Sigmoid colon (tissue), 6 donors: ENCODE measurements at regions not wholly inside any gene's neighbourhood (a gene's known extent, or its start where the extent isn't known, plus 50 kb on each side); places are given as distances from the start of the nearest gene placed in this dataset.
A peak's percentile ranks its signal among the peaks of the same experiment; 100 is the strongest.
"Not testable (repeated sequence)": the region's sequence is repeated elsewhere in the genome, so short reads cannot be mapped to it uniquely, and the experiment has no call there.

Source experiments
- DNase-seq: peaks from one replicate; pipeline ENCODE4 v3.0.0-alpha.2; 2019
- H3K27ac ChIP-seq, 4 donors: fragments of 200-600 bp; sonication (generic); one replicate each; pipeline ENCODE4 v1.5.1; 2016 to 2019; ENCODE audit warnings: mild to moderate bottlenecking in 1 of 4
- H3K27me3 ChIP-seq, 3 donors: fragments of 200-600 bp; sonication (generic); one replicate each; pipeline ENCODE4 v1.5.1; 2019; ENCODE audit warnings: mild to moderate bottlenecking in 1 of 3
- H3K36me3 ChIP-seq, 4 donors: fragments of 200-600 bp; sonication (generic); one replicate each; pipeline ENCODE4 v1.5.1; 2016 to 2019
- H3K4me1 ChIP-seq, 4 donors: fragments of 200-600 bp; sonication (generic); one replicate each; pipeline ENCODE4 v1.5.1; 2017 to 2019
- H3K4me3 ChIP-seq, 4 donors: fragments of 200-600 bp; sonication (generic); one replicate each; pipeline ENCODE4 v1.5.1; 2017 to 2019; ENCODE audit warnings: mild to moderate bottlenecking in 2 of 4, moderate library complexity in 1 of 4
- H3K9me3 ChIP-seq, 4 donors: fragments of 200-600 bp in 3 of 4; sonication (generic) in 3 of 4; one replicate each; pipeline versions ENCODE4 v1.5.1 to v1.6.1; 2013 to 2019
- EP300 ChIP-seq, 4 donors: sonication (generic); formaldehyde crosslinking; IDR thresholded peaks; one replicate each; pipeline ENCODE4 v1.6.1; 2017; ENCODE audit warnings: antibody characterized with exemption in 4 of 4
- POLR2A ChIP-seq, 2 donors: fragments of 450-650 bp; IDR thresholded peaks; one replicate each; pipeline ENCODE4 v1.6.1; 2016; ENCODE audit warnings: antibody characterized with exemption in 2 of 2, mild to moderate bottlenecking in 2 of 2, moderate library complexity in 2 of 2
- POLR2AphosphoS5 ChIP-seq, 4 donors: sonication (generic); formaldehyde crosslinking; IDR thresholded peaks; one replicate each; pipeline ENCODE4 v1.6.1; 2017; ENCODE audit warnings: antibody characterized with exemption in 4 of 4
- WGBS, 2 donors: extraction: QIAGEN DNeasy Blood & Tissue Kit; methylation state at CpG; one replicate each; pipeline ENCODE4 v1.1.7; 2013; 5-methylcytosine and 5-hydroxymethylcytosine counted together
- intact Hi-C: fragments of 100-400 bp; cut with DNase I; formaldehyde crosslinking; loops from one replicate; pipeline ENCODE4 v1.15.1; 2023
- TF ChIP-seq, protein P1 (sequence below), 4 experiments: fragments of 450-650 bp in 3 of 4; fragments of 200-600 bp in 1 of 4; IDR thresholded peaks; one replicate each; pipeline ENCODE4 v1.5.1; 2016 to 2019; ENCODE audit warnings: antibody characterized with exemption in 4 of 4, mild to moderate bottlenecking in 3 of 4, moderate library complexity in 2 of 4
- donor health status: healthy with polysubstance abuse.
- donor health status: healthy.

DNA sequence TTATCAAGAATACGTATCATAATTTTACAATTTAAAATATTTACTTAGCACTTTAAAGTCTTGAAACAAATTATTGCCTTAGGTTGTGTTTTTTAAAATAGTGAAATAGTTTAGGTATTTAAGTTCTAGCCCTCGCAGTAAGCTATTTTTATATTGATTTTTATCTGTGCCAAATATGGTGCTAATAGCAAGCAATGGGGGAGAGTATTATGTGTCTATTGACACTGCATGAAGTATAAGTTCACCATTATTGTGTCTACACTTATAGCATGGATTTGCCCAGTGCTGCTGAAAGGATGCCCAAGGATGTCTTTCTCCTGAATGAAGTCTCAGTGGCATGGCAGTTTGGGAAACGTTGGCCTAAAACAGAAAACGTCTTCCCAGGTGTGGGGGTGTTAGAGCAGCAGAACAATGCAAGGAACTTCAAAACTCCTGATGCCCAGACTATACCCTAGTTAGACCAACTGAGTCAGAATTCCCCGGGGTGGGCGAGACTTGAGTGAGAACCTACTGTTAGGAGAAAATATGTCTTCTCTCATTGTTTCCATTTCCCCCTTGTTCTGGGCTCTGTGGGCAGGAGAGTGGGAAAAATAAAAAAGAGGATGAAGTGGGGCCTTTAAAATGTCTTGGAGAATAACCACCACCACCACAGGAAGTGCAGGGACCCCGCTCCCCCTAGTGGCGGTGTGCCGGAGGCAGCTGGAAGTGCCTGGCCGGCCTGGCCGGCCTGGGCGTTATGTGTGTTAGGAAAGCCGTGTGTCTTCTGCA lies 104.2 kb upstream of the SLC7A14 start:
- no peaks in the 10 kb centered on the region for H3K36me3 ChIP-seq
- 38 to 55% methylated on average over 13 of the region's 13 CpGs for WGBS, 2 donors
- DNase-seq = peak; percentile 71
- H3K9me3 ChIP-seq = no peaks in the 10 kb centered on the region
- no peaks in the 10 kb centered on the region for H3K27me3 ChIP-seq
- no peak overlapping the region for H3K27ac ChIP-seq
- no peak for TF ChIP-seq EP300 (IDR thresholded peaks at IDR 0.05)
- TF ChIP-seq, protein P1, sequence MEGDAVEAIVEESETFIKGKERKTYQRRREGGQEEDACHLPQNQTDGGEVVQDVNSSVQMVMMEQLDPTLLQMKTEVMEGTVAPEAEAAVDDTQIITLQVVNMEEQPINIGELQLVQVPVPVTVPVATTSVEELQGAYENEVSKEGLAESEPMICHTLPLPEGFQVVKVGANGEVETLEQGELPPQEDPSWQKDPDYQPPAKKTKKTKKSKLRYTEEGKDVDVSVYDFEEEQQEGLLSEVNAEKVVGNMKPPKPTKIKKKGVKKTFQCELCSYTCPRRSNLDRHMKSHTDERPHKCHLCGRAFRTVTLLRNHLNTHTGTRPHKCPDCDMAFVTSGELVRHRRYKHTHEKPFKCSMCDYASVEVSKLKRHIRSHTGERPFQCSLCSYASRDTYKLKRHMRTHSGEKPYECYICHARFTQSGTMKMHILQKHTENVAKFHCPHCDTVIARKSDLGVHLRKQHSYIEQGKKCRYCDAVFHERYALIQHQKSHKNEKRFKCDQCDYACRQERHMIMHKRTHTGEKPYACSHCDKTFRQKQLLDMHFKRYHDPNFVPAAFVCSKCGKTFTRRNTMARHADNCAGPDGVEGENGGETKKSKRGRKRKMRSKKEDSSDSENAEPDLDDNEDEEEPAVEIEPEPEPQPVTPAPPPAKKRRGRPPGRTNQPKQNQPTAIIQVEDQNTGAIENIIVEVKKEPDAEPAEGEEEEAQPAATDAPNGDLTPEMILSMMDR (IDR thresholded peaks at IDR 0.05) = peak in 3 of 4 experiments; percentile 23 to 50 (median 27)
- H3K4me3 ChIP-seq = no peak overlapping the region
- peaks cover 0 to 12% (median 11%) of the 10 kb centered on the region in 4 donors for H3K4me1 ChIP-seq
- intact Hi-C loops = loop anchor here (10.0 kb wide), 1 partner anchor 275 kb away; the partner anchor contains the start of gene CLDN11

DNA sequence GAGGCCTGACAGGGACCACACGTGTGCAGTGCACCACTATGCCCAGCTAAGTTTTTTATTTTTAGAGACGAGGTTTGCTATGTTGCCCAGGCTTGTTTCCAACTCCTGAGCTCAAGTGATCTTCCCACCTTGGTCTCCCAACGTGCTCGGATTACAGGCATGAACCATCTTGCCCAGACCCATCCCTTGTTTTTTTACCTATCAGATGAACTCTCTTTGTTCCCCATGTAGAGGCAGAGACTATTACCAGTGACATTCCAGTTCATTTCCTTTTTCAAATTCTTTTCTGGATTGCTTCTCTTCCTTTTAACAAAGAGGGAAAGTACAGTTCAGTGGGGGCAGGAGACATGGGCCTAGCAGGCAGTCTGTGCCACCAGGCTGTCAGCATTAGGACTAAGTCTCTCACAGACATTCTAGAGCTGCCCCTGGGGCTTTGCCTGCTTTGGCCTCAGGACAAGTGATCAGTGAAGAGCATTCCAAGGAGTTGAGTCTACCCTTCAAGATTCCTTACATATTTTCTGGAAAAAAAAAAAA lies 103.5 kb upstream of the SLC7A14 start:
- H3K4me3 ChIP-seq = no peak overlapping the region
- peaks cover 0 to 12% (median 11%) of the 10 kb centered on the region in 4 donors for H3K4me1 ChIP-seq
- no peaks in the 10 kb centered on the region for H3K9me3 ChIP-seq
- intact Hi-C loops = no loop called here
- no peak for TF ChIP-seq EP300 (IDR thresholded peaks at IDR 0.05)
- 90 to 94% methylated on average over 4 of the region's 4 CpGs for WGBS, 2 donors
- no peaks in the 10 kb centered on the region for H3K27me3 ChIP-seq
- H3K27ac ChIP-seq = peak overlapping the region in 1 of 4 donors; percentile 64
- DNase-seq = no peak
- no peaks in the 10 kb centered on the region for H3K36me3 ChIP-seq

- H3K36me3 ChIP-seq, DNase-seq, H3K27ac ChIP-seq, H3K4me3 ChIP-seq, H3K9me3 ChIP-seq, H3K27me3 ChIP-seq, intact Hi-C loops: not testable (repeated sequence)
- WGBS, 2 donors = 94 to 96% methylated on average over 4 of the region's 4 CpGs
- peaks cover 0 to 12% (median 11%) of the 10 kb centered on the region in 4 donors for H3K4me1 ChIP-seq
These were observed 102.3 kb upstream of the SLC7A14 start for GRCh38 chr3:170688222-170688621.

DNA sequence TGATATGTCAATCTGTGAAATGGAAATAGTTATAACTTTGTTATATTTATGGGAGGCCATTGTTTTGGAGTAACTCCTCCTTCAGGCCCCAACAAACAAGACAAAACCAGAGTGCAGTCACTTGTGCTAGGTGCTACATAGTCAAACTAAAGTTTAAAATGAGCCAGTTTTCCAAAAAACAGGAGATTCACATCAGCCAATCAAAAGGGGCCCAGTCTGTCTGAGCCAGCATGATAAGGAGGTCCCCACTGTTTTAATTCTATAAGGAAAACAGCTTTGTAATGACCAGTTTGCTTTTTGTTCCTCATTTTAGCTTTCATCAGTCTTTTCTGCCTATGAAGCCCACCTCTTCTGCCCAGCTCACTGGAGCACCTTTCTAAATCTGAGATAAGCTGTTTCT lies 94.7 kb upstream of the SLC7A14 start:
- TF ChIP-seq EP300 (IDR thresholded peaks at IDR 0.05) = no peak
- no peak overlapping the region for H3K4me3 ChIP-seq
- H3K27me3 ChIP-seq = no peaks in the 10 kb centered on the region
- H3K27ac ChIP-seq = no peak overlapping the region
- H3K36me3 ChIP-seq = no peaks in the 10 kb centered on the region
- no peak for DNase-seq
- no peaks in the 10 kb centered on the region for H3K9me3 ChIP-seq
- no peaks in the 10 kb centered on the region for H3K4me1 ChIP-seq
- intact Hi-C loops = no loop called here

DNA sequence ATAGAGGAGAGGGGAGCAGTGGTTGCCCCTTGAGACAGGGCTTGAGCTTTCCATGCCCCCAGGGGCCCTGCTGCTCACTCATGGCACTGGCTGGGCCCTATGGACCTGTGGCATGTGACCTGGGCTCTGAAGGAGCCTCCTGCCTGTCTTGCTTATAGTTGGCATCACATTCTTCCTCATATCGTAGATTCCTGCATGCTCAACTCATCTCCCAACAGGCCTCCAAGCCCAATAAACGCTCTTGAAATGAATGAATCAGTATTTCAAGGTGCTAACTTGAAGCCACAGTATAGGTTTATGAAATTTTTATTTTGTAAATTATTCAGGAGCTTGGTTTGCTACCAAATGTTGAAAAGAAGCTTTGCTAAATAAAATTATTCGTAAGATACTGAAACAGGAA lies 93.3 kb upstream of the SLC7A14 start:
- no peaks in the 10 kb centered on the region for H3K27me3 ChIP-seq
- intact Hi-C loops = no loop called here
- no peaks in the 10 kb centered on the region for H3K9me3 ChIP-seq
- H3K4me3 ChIP-seq = no peak overlapping the region
- no peak for DNase-seq
- H3K27ac ChIP-seq = no peak overlapping the region
- TF ChIP-seq, protein P1 (IDR thresholded peaks at IDR 0.05) = no peak
- TF ChIP-seq POLR2A (IDR thresholded peaks at IDR 0.05) = no peak
- no peak for TF ChIP-seq POLR2AphosphoS5 (IDR thresholded peaks at IDR 0.05)
- no peak for TF ChIP-seq EP300 (IDR thresholded peaks at IDR 0.05)
- no peaks in the 10 kb centered on the region for H3K4me1 ChIP-seq
- WGBS, 2 donors = 87 to 89% methylated on average over 3 of the region's 3 CpGs
- H3K36me3 ChIP-seq = no peaks in the 10 kb centered on the region

- no peaks in the 10 kb centered on the region for H3K36me3 ChIP-seq
- DNase-seq = no peak
- H3K4me3 ChIP-seq = no peak overlapping the region
- no peaks in the 10 kb centered on the region for H3K9me3 ChIP-seq
- no peaks in the 10 kb centered on the region for H3K27me3 ChIP-seq
- no peaks in the 10 kb centered on the region for H3K4me1 ChIP-seq
- intact Hi-C loops = no loop called here
- TF ChIP-seq, protein P1 (IDR thresholded peaks at IDR 0.05) = no peak
- TF ChIP-seq EP300 (IDR thresholded peaks at IDR 0.05) (no peak), POLR2AphosphoS5 (IDR thresholded peaks at IDR 0.05) (no peak), POLR2A (IDR thresholded peaks at IDR 0.05) (no peak)
- H3K27ac ChIP-seq = no peak overlapping the region
These were observed 84.6 kb upstream of the SLC7A14 start for GRCh38 chr3:170670504-170670903.

GRCh38 chr3:170662986-170663385 lies 77.1 kb upstream of the SLC7A14 start:
- whole genome bisulfite sequencing, 2 donors = 83 to 99% methylated on average over 3 of the region's 3 CpGs
- H3K4me1 ChIP-seq, intact Hi-C loops: not testable (repeated sequence)

More at GRCh38 chr3:170662986-170663385, 77.1 kb upstream of the SLC7A14 start:
- not testable (repeated sequence) for DNase-seq, H3K4me3 ChIP-seq, H3K9me3 ChIP-seq, H3K36me3 ChIP-seq, H3K27me3 ChIP-seq, H3K27ac ChIP-seq
